ENCODE measurements at regions not wholly inside any gene's neighbourhood (a gene's known extent, or its start where the extent isn't known, plus 50 kb on each side); places are given as distances from the start of the nearest gene placed in this dataset.

- TF ChIP-seq, protein P1, sequence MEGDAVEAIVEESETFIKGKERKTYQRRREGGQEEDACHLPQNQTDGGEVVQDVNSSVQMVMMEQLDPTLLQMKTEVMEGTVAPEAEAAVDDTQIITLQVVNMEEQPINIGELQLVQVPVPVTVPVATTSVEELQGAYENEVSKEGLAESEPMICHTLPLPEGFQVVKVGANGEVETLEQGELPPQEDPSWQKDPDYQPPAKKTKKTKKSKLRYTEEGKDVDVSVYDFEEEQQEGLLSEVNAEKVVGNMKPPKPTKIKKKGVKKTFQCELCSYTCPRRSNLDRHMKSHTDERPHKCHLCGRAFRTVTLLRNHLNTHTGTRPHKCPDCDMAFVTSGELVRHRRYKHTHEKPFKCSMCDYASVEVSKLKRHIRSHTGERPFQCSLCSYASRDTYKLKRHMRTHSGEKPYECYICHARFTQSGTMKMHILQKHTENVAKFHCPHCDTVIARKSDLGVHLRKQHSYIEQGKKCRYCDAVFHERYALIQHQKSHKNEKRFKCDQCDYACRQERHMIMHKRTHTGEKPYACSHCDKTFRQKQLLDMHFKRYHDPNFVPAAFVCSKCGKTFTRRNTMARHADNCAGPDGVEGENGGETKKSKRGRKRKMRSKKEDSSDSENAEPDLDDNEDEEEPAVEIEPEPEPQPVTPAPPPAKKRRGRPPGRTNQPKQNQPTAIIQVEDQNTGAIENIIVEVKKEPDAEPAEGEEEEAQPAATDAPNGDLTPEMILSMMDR (IDR thresholded peaks at IDR 0.05; ENCODE audit: low read depth, low read length, missing input control), result no peak
- TF ChIP-seq HNF4G (IDR thresholded peaks at IDR 0.05), result no peak
Observed at GRCh38 chr20:9912290-9912689, 73.4 kb upstream of the PAK5 start.

Data from liver (tissue), 3 donors.